HG03159 (cell line): ENCODE measurements at regions not wholly inside any gene's neighbourhood (a gene's known extent, or its start where the extent isn't known, plus 50 kb on each side); places are given as distances from the start of the nearest gene placed in this dataset.
A peak's percentile ranks its signal among the peaks of the same experiment; 100 is the strongest.

Source experiments
- ATAC-seq: cut with Tn5 transposase; IDR thresholded peaks from one replicate; pipeline ENCODE4 v1.9.1; 2021; ENCODE audit warnings: mild to moderate bottlenecking, moderate library complexity; ENCODE audit not compliant: unreplicated experiment

DNA sequence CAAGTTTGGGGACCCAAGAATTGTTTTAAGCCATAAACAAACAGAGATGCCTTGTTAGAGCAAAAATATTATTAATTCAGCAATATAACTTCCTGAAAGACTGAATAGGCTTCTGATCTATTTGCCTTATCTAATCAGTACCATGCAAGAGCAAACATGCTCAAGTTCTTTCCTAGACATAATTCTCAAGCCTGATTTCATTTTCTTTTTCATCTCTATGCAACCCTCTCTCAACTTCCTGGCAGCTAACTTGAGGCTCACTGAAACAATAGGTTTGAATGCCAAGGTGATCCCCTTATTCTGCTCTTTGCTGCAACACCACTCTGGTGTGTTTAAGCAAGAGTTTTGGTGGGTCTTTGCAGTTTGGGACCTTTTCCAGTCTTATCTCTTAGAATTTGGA lies 230.9 kb upstream of the CD96 start:
- no peak for ATAC-seq

DNA sequence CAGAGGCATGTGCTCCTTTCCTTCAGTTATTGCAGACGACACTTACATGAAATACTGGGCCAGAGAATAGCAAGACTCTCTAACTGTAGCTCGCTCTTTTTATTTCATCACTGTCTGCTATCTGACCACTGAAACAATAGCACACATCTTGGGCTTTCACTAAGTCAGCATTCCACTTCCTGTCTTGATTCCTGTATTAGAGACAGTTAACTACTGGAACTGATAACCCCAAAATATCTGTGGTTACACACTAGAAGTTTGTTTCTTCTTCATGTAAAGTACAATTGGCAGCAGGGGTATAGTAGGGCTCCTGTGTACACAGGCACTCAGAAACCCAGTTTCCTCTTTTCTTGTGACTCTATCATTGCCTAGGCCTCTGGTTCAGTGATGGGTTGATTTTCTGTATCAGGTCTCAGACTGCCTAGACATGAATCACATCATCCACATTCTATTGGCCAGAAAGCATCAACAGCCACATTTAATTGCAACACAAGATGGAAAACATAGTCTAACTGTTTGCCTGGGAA lies 230.2 kb upstream of the CD96 start:
- ATAC-seq: peak; percentile 88

DNA sequence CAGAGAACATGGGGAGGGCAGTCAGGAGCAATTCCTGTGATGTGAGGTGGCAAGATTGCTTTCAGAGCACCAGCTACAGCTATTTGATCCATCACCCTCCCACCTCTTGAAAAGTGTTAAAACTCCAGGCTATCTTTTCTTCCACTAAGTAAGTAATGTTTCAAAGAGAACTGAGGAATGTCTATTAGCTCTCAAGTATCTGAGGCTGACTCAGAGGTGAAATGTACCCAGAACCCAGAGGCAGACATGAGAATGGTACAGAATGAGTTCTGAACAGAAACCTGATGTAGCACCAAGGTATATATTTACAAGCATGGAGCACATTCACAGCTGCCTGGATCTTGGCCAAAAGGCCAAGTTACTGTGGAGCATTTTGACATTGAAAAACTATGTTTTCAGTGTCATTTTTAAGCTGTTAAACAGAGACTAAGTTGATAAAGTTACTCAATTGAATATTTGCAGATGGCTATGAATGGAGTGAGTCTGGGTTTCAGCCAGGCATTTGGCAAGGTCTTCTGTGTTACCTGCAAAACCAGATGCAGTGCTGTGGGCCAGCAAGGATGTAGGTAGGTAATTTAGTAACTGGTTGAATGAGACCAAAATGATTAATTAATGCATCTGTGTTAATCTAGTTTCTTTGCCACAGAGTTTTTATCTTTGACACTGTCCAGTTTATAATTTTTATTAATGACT lies 227.7 kb upstream of the CD96 start:
- ATAC-seq: no peak

DNA sequence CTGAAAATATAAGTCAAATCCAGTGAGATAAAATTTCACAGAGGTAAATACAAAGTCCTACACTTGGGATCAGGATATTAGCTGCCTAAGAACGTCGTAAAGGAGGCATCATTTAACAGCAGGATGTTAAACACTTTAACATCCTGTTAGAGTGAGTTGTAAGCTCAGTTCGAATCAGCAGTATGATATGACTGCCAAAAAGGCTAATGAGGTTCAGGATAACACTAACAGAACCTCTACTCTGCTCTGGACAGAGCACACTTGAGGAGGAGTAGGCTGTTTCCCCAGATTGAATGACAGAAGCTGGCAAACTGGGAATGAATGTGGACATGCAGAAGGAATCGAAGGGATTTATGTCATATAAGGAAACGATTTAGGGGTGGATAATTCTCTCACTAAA lies 227.1 kb upstream of the CD96 start:
- no peak for ATAC-seq

DNA sequence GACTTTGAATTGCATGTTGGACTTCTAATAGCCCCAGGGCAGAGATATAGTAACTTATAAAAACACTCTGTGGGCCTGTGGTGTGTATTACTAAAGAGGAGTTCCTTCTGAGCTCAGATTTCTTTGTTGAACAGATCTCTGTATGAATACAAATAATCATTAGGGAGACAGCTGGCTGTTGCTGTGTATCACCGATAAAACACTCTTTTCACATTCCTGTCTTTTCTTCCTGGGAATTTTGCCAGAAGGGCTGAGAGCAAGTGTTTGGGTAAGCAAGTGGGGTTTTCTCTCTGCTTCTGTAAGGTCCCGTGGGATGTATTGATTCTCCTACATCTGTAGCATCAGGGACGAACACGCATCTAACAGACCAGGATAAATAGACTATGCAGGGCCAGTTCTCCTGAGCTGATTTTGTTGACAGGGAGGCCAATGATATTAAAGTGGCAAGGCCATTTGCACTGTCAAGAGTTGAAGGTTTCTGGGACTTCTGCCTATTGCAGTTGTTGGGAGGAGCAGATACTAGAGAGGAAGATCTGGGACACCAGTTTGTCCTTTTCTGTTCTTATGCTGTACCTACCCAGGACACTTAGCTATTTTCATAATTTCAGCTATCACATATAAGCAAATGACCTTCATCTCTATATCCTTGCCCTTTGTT lies 225.9 kb upstream of the CD96 start:
- ATAC-seq: no peak

DNA sequence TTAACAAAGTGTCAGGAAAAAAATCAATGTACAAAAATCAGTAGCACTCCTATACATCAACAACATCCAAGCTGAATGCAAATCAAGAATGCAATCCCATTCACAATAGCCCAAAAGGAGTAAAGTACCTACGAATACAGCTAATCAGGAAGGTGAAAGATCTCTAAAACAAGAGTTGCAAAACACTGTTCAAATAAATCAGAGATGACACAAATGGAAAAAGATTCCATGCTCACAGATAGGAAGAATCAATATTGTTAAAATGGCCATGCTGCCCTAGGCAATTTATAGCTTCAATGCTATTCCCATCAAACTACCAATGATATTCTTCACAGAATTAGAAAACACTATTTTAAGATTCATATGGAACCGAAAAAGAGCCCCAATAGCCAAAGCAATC lies 223.7 kb upstream of the CD96 start:
- no peak for ATAC-seq

DNA sequence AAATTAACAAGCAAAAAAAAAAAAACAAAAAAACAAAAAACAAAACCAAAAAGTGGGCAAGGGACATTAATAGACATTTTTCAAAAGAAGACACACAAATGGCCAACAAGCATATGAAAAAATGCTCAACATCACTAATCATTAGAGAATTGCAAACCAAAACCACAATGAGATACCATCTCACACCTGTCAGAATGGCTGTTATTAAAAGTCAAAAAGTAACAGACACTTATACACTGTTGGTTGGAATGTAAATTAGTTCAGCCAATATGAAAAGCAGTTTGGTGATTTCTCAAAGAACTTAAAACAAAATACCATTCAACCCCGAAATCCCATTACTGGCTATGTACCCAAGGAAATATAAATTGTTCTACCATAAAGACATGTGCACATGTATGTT lies 222.4 kb upstream of the CD96 start:
- ATAC-seq: peak; percentile 48

DNA sequence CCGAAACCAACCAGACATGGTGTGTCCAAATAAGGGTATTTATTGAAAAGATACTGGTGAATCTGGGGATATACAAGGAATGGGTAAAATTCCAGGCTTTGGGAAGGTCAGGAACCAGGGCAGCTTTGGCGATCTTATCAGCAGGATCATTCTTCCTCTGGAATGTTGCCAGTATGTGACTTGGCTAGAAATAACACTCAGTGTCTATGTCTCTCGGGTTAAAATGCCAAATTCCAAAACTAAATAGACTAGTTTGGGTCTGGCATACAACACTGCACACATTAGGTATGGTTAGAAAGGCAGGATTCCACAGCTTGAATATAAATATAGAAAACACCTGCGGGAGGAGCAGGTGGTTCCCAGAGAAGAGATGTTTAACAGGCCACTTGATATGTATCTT lies 220.2 kb upstream of the CD96 start:
- no peak for ATAC-seq

DNA sequence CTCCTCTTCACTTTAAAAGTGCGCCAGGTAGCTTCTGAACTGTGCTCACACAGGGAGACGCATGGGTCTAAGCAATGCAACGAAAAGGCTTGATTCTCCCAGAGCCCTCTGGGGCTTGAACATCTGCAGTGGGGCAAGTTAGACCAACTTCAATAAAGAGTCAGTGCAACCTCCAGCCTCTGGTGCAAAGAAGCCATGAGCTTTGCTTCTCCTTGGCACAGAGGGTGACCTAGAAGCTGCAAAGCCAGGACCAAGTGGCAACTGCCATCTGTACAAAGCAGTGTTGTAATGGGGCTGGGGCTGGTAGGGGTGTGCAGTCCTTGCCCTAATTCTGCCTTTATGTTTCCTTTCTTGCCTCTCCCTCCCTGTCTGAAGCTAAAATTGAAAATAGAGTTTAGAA lies 219.0 kb upstream of the CD96 start:
- no peak for ATAC-seq

DNA sequence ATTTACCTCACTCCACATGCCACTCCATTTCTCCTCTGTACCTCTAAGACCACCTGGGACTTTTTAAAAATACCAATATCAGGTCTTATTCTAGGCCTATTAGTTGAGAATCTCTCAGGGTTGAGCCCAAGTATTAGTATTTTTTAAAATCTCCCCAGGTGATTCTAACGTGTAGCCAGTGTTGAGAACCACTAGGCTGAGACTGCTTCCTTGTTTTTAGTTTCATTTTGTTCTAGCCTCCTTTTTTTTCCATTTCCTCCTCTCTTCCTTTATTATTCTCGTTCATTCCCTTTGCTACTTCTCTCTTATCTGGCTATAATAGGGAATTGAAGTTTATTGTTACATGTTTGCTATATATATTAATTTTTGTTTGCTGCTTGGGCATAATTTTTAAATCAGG lies 217.8 kb upstream of the CD96 start:
- peak; percentile 35 for ATAC-seq

DNA sequence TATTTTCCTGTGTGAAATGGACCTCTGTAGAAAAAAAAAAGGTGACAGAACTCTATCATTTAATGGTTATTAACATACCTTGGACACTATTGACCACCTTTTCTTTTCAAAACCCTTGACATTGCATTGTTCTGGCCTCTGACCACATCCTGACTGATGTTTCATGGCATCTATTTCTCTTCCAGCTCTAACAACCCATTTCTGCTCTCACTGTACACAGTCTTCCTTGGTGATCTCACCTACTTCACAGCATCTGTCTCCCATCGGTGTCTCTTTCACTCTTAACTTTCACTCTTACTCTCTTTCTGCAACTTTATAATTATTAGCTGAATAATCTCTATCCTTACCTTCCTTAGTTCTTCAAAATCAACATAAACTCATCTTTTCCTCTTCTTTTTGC lies 217.4 kb upstream of the CD96 start:
- ATAC-seq: no peak

DNA sequence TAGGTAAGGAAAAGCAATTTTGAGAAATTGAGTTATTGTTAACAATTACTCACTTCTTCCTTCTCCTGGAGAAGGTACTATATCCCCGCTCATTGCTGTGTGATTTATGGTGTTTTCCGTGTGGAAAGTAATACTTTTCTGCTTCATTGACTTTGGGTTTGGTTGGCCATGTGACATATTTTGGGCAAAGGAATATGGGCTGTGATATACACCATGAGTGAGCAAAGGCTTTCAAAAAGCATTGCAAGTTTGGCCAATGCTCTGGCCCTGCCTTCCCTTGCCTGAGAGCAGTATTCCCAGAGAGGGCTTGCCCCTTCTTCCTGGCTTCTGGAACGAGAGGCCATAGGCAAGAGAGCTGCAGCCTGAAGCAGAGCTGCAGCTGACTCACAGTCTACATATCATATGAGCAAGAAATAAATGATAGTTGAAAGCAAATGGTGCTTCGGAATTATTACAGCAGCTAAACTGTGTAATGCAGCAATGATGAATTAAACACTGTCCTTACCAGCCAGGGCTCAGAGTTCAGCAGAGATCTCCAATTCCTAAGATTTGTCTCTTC lies 216.8 kb upstream of the CD96 start:
- ATAC-seq: no peak

DNA sequence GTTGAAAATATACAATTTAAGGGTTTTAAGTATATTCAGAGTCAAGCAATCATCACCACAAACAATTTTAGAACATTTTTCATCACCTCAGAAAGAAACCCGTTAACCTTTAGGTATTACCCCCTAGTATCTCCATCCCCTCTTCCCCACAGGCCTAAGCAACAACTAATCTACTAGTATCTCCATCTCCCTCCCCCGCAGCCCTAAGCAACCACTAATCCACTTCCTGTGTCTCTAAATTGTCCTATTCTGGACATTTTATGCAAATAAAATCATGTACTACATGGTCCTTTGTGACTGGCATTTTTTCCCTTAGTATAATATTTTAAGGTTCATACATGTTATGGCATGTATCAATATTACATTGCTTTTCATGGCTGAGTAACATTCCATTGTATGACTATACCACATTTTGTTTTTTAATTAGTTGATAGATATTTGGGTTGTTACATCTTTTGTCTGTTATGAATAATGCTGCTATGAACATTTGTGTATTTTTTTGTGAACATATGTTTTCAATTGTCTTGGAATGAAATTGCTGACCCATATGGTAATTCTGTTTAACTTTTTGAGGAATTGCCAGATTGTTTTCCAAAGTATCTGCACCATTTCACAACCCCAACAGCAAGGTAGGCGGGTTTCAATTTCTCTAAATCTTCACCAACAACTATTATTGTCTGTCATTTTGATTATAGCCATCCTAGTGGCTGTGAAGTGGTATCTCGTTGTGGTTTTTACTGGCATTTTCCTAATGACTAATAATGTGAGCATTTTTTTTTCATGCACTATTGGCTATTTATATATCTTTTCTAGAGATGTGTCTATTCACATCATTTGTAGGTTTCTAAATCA lies 215.6 kb upstream of the CD96 start:
- peak; percentile 39 for ATAC-seq

DNA sequence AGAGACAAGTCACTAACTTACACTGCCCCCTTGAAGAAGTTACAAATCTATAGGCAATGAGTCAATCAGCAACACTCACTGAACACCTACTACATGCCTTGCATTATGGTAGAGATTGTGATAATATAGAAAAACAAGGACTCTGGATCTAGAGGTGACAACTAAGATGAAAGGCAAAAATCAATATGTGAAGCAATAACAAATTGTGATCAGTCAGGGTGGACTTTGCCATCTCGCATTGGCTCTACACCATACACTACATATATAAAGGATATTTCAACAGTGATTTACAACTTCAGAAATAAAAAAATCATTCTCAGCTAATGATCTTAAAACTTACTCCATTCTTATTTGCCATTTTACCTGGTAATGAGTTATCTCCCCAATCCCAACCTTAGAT lies 210.7 kb upstream of the CD96 start:
- no peak for ATAC-seq

DNA sequence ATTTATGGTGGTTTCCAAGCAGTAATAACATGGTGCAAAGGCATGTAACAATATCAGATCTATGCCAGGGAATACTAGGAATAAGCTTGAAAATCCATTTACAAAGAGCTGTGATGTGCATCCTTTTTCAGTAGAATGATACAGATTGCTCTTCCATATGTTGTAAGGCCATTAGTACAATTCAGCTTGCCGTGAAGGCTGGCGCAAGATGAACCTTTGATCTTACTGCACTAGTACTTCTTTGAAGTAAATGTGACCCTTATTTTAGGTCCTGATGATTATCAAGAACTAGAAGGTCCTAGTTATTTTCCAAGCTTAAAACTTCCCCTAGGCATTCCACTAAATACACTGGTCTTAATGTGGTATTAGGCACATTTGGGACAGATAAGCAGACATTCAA lies 210.1 kb upstream of the CD96 start:
- no peak for ATAC-seq

DNA sequence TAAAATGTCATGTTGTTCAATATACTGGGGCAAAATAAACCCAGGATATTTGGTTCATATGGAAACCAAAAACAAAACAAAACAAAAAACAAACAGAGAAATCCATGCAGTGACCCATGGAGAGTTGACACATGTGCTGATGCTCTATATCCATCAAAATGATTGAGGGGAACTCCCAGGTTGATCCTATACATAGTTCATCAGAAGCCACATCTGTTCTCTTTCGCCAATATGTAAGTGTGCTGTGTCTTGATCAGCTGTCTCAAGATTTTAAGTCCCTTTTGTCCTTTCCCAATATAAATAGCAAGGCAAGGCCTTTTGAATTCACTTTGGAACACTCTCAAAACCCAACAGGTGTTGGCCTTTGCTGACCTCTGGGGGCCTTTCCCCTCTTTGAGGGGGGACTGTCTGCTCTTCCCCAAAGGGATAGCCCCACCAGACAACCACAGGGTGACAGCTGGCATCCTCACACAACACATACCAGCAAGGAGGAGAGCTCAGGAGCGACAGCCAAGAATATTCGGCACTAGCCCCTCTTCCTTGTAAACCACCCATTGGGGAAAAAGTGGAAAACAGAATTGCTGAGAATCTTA lies 209.4 kb upstream of the CD96 start:
- ATAC-seq: no peak

DNA sequence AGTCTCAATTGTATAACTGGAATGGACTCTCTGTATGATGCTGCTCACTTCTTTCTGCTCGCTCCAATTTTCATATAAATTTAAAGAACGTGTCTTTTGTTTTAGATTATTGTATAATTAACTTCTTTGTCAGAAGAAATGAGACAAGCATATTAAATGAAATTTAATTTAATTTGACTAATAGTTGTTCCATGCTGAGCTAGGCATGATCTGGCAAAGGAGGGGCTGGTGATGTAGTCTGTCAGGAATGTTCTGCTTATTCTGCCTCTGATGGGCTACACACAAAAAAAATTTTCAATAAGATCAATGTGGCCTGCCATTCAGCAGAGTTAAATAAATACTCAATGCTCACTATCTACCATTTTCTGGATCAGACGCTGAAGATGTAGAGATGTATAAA lies 208.4 kb upstream of the CD96 start:
- no peak for ATAC-seq

DNA sequence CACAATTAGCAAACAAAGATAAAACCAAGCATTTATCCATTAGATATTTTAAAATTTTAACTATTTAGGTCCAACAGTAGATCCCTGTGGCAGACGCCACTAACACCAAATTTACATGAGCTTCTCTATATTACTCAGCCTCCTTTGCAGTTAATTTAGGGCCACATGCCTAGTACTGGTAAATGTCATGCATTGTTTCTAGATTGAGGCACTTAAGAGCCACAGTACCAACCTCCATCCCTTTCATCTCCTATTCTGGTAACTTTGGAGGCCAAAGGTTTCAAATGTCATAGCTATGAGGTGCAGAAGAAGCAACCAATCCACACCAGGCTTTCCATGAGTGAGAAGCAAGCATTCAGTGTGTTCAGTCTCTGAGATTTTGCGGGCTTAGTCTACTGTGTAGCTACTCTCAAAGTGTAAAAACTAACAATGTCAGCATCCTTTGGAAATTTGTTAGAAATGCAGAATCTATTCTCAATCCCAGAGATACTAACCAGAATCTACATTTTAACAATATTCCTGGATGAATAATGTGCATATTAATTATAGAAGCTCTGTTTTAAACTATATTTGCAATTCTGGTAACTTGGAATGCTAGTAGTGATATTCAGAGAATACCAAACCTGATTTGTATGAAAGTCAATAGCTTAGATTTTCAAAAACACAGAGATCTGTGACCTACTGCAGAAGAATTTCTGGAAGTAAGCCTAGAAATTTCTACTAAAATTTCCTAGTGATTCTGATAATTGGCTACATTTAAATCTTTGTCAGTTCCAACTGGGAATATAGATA lies 206.3 kb upstream of the CD96 start:
- no peak for ATAC-seq

DNA sequence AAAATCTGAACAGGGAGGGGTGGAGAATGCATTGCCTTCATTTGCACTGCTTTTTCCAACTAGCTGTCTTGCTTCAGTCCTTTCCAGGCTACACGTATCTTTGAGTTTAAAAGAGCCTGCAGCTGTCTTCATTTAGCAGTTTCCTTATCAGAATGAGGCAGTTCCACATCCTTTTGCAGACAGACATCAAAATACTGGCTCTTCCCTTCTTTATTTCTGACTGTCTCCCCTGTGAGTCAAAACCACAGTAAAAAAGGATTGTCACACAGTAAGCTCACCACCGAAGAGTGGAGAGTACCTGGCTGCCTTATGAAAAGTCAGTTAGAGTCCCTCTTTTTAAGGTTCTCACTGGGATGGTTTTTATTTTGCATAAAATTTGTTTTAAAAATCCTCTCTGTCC lies 205.5 kb upstream of the CD96 start:
- no peak for ATAC-seq

DNA sequence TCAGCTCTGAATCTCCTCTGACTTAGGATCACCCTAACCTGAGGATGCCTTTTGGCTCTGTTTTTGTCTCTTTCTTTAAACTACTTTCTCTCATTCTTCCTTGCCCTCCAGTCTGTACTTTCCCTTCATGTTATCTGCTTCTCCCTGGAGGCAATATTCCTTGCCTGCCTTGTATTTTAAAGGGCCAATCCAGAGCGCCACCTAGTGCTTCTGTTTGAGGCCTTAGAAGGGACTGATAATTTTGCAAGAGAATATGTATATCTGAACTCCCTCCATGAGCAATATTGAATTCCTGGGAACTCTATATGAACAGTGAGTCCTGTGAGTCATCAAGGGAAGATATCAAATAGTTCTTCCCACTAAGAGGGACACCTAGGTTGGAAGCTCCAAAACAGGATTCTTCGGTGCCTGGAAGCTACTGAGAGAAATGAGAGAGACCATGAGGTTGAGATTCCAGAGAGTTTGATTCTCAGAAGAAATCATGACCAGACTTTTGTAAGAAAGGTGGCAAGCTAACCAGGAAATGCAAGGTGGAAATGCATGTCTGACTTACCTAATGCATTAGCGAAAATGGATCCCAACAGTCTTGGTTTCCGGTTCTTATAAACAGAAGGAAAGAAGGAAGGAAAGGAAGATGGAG lies 203.8 kb upstream of the CD96 start:
- no peak for ATAC-seq
